ENCODE measurements at regions not wholly inside any gene's neighbourhood (a gene's known extent, or its start where the extent isn't known, plus 50 kb on each side); places are given as distances from the start of the nearest gene placed in this dataset.

- Histone ChIP-seq H3K36me3 (ENCODE audit: low read depth, low read length) (no peaks in the 10 kb centered on the region), H3F3A (ENCODE audit: low read length, unreplicated experiment) (no peaks in the 10 kb centered on the region), H3K79me2 (ENCODE audit: low read length) (no peaks in the 10 kb centered on the region), H2AFZ (ENCODE audit: low read length) (no peak overlapping the region), H3K27ac (ENCODE audit: low read length) (no peak overlapping the region), H3K4me2 (ENCODE audit: low read length) (no peak overlapping the region), H3K4me1 (ENCODE audit: insufficient read depth, low read length) (no peaks in the 10 kb centered on the region), H3K9me3 (ENCODE audit: low read length) (no peaks in the 10 kb centered on the region), H3K4me3 (ENCODE audit: low read length) (no peak overlapping the region), H3K27me3 (ENCODE audit: low read length) (no peaks in the 10 kb centered on the region), H3K9ac (ENCODE audit: low read length) (no peak overlapping the region), H3K9me2 (replicated peaks; ENCODE audit: low read length) (no peaks in the 10 kb centered on the region), H4K20me1 (ENCODE audit: low read length) (no peaks in the 10 kb centered on the region)
- TF ChIP-seq EZH2phosphoT487 (IDR thresholded peaks at IDR 0.05; ENCODE audit: borderline replicate concordance, low read length) (no peak), EZH2 (IDR thresholded peaks at IDR 0.05; ENCODE audit: low read length, unreplicated experiment) (no peak), CTCF (conservative IDR thresholded peaks at IDR 0.05; ENCODE audit: low read depth, low read length) (no peak)
- intact Hi-C loops (cut with micrococcal nuclease) = no loop called here
- ATAC-seq (no peak), DNase-seq (no peak)
- no TSS peak for BruUV-seq (replicated peaks)
- ChIA-PET POLR2A (ENCODE audit: unreplicated experiment) (no interaction called here), CTCF (no interaction called here)
These were observed 201.2 kb upstream of the ITM2A start for GRCh38 chrX:79568309-79568708.

- Histone ChIP-seq H3K9me3 (ENCODE audit: low read length) (no peaks in the 10 kb centered on the region), H3K79me2 (ENCODE audit: low read length) (no peaks in the 10 kb centered on the region), H2AFZ (ENCODE audit: low read length) (no peak overlapping the region), H3K4me3 (ENCODE audit: low read length) (no peak overlapping the region), H3K4me1 (ENCODE audit: insufficient read depth, low read length) (no peaks in the 10 kb centered on the region), H3K27ac (ENCODE audit: low read length) (no peak overlapping the region), H3F3A (ENCODE audit: low read length, unreplicated experiment) (no peaks in the 10 kb centered on the region), H3K4me2 (ENCODE audit: low read length) (no peak overlapping the region), H4K20me1 (ENCODE audit: low read length) (no peaks in the 10 kb centered on the region), H3K36me3 (ENCODE audit: low read depth, low read length) (no peaks in the 10 kb centered on the region), H3K27me3 (ENCODE audit: low read length) (no peaks in the 10 kb centered on the region), H3K9me2 (replicated peaks; ENCODE audit: low read length) (no peaks in the 10 kb centered on the region), H3K9ac (ENCODE audit: low read length) (no peak overlapping the region)
- ATAC-seq (no peak), DNase-seq (no peak)
- POLR2A ChIA-PET (ENCODE audit: unreplicated experiment) = no interaction called here
- no TSS peak for BruUV-seq (replicated peaks)
- CTCF ChIA-PET = no interaction called here
- no peak for TF ChIP-seq EZH2phosphoT487 (IDR thresholded peaks at IDR 0.05; ENCODE audit: borderline replicate concordance, low read length)
- TF ChIP-seq EZH2 (IDR thresholded peaks at IDR 0.05; ENCODE audit: low read length, unreplicated experiment) = no peak
- TF ChIP-seq CTCF (conservative IDR thresholded peaks at IDR 0.05; ENCODE audit: low read depth, low read length) = no peak
- intact Hi-C loops (cut with micrococcal nuclease) = no loop called here
These were observed 197.2 kb upstream of the ITM2A start for GRCh38 chrX:79564362-79564761.

GRCh38 chrX:79559290-79559689 lies 192.2 kb upstream of the ITM2A start:
- TF ChIP-seq EZH2 (IDR thresholded peaks at IDR 0.05; ENCODE audit: low read length, unreplicated experiment) (no peak), CTCF (conservative IDR thresholded peaks at IDR 0.05; ENCODE audit: low read depth, low read length) (no peak), EZH2phosphoT487 (IDR thresholded peaks at IDR 0.05; ENCODE audit: borderline replicate concordance, low read length) (no peak)

More at GRCh38 chrX:79559290-79559689, 192.2 kb upstream of the ITM2A start:
- no peak overlapping the region for H3K27ac ChIP-seq (ENCODE audit: low read length)
- no peak overlapping the region for H3K9ac ChIP-seq (ENCODE audit: low read length)
- ATAC-seq = no peak
- POLR2A ChIA-PET (ENCODE audit: unreplicated experiment) = no interaction called here
- H3F3A ChIP-seq (ENCODE audit: low read length, unreplicated experiment) = no peaks in the 10 kb centered on the region
- H3K9me3 ChIP-seq (ENCODE audit: low read length) = no peaks in the 10 kb centered on the region
- no peaks in the 10 kb centered on the region for H4K20me1 ChIP-seq (ENCODE audit: low read length)
- DNase-seq = no peak
- BruUV-seq (replicated peaks) = no TSS peak
- H3K27me3 ChIP-seq (ENCODE audit: low read length) = no peaks in the 10 kb centered on the region
- no peaks in the 10 kb centered on the region for H3K4me1 ChIP-seq (ENCODE audit: insufficient read depth, low read length)
- CTCF ChIA-PET = no interaction called here
- no peaks in the 10 kb centered on the region for H3K79me2 ChIP-seq (ENCODE audit: low read length)
- no peak overlapping the region for H3K4me3 ChIP-seq (ENCODE audit: low read length)
- H2AFZ ChIP-seq (ENCODE audit: low read length) = no peak overlapping the region
- H3K36me3 ChIP-seq (ENCODE audit: low read depth, low read length) = no peaks in the 10 kb centered on the region
- H3K4me2 ChIP-seq (ENCODE audit: low read length) = no peak overlapping the region
- intact Hi-C loops (cut with micrococcal nuclease) = no loop called here
- H3K9me2 ChIP-seq (replicated peaks; ENCODE audit: low read length) = no peaks in the 10 kb centered on the region
